ENCODE measurements at regions not wholly inside any gene's neighbourhood (a gene's known extent, or its start where the extent isn't known, plus 50 kb on each side); places are given as distances from the start of the nearest gene placed in this dataset.
"Not testable (repeated sequence)": the region's sequence is repeated elsewhere in the genome, so short reads cannot be mapped to it uniquely, and the experiment has no call there.

GRCh38 chr4:163077680-163078079 lies 89.0 kb downstream of the NAF1 start:
- DNase-seq = no peak

DNA sequence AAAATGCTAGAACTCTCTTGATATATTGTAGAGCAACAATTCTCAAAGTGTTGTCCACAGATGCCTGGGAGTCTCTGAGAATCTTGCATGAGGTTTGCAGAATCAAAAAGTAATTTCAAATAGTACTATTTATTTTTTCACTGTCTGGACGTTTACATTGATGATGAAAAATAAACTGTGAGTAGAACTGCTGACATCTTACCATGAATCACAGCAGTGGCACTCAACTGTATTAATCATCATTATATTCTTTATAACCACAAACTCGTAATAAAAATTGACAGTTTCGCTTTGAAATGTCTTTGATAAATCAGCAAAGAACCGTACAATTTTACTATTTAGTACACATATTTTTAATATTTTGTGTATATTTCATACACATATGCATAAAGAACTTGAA lies 94.5 kb downstream of the NAF1 start:
- DNase-seq = no peak

GRCh38 chr4:163071308-163071707 lies 95.4 kb downstream of the NAF1 start:
- no peak for DNase-seq

DNA sequence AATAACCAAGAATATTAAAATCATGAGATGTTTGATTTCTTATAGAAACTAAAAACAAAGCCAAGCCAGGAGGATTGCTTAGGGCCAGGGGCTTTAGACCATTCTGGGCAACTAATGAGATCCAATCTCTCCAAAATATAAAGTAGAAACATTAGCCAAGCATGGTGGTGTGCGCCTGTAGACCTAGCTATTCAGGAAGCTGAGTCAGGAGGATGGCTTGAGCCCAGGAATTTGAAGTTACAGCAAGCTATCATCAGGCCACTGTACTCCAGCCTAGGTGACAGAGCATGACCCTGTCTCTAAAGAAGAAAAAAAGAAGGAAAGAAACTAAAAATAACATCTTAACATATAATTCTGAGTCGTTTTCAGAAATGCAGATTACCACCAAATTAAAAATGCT lies 96.7 kb downstream of the NAF1 start:
- DNase-seq = no peak

DNA sequence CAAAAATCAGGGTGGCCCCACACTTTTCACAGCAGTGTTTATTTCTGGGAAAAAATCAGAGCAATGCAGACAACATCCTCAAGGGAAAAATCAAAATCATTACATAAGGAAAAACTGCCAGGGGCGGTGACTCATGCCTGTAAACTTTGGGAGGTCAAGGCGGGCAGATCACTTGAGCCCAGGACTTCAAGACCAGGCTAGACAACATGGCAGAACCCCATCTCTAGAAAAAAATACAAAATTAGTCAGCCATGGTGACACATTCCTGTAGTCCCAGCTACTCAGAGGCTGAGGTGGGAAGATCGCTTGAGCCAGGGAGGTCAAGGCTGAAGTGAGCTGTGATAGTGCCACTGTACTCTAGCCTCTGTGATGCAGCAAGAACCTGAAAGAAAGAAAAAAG lies 102.8 kb downstream of the NAF1 start:
- DNase-seq = no peak

- DNase-seq = peak in 2 of 4 experiments; percentile 0 to 1
These were observed 118.2 kb downstream of the NAF1 start for GRCh38 chr4:163048447-163048846.

- no peak for DNase-seq
These were observed 124.4 kb downstream of the NAF1 start for GRCh38 chr4:163042306-163042705.

GRCh38 chr4:163017135-163017534 lies 149.6 kb downstream of the NAF1 start:
- no peak for DNase-seq

DNA sequence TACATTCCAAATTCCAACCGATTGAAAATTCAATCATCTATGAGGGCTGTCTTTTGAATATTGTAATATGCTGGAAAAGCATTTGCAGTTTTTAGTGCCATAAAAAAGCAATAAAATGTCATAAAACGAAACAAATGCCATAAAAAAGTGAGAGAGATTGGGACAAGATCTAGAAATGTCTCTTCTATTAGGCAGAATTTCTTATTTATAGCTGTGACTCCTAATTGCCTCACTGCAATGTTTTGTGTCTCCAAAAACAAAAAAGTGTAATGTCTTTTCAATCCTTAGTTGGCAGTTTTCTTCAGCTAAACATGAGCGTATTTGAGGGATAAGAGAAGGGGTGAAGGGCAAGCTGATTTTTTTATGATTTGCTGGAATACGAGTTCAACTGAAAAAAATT lies 153.9 kb downstream of the NAF1 start:
- no peak for DNase-seq

DNA sequence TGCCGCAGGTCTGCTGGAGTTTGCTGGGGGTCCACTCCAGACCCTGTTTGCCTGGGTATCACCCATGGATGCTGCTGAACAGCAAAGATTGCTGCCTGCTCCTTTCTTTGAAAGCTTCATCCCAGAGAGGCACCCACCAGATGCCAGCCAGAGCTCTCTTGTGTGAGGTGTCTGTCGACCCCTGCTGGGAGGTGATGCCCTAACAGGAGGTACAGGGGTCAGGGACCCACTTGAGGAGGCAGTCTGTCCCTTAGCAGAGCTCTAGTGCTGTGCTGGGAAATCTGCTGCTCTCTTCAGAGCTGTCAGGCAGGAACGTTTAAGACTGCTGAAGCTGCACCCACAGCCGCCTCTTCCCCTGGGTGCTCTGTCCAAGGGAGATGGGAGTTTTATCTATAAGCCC lies 162.7 kb downstream of the NAF1 start:
- DNase-seq = no peak

DNA sequence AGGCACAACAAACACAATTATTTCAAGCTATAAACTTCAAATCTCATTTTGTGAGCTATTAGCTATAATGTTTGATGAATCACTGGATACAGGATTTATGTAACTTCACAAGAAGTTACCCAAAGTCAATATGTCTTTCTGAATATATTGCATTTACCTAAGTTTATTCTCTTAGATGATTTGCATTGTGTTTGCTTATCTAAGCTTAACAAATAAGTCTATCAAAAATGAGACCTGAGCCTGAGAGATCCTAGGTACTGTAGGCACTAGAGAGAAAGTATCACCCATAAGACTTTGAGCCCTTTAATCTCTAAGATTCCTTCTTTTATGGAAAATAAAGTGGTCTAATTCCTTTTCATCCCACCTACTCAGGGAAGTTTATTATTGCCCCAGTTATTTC lies 178.2 kb downstream of the NAF1 start:
- DNase-seq = no peak

DNA sequence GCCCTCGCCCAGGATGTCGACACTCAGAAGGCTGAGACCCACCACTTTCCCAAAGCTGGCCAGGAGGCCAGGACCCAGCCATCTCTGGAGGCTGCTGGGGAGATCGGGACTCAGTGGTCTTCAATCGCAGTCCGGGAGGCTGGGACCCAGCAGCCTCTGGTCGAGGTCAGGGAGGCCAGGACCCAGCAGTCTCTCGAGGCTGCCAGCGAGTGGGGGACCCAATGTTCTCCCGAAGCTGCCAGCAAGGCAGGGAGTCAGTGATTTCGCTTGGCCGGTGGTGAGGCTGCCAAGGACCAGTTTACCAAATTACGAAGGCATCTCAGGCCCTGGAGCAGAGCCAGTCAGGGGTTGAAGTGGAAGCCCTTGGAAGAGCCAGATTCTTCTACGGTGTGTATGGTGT lies 181.6 kb downstream of the NAF1 start:
- peak in 1 of 4 experiments; percentile 0 for DNase-seq

DNA sequence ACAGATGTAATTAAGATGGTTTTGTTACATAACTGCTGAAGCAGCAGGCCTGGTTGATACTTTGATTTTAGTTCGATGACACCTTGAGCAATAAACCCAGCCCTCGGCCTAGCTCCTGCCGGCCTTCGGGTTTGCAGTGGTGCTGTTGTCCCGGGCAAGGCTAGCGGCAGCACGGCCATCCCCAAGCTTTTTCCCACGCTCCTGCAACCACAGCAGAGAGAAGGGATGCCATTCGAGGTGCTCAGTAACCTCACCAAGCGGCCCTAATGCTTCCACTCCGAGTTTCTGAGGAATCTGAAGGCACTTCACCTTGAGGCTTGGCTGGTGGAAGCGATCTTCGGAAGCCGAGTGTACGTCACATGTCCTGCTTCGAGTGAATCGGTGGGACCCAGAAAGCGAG lies 182.1 kb downstream of the NAF1 start:
- DNase-seq = no peak

- no peak for DNase-seq
These were observed 184.9 kb downstream of the NAF1 start for GRCh38 chr4:162981823-162982222.

GRCh38 chr4:162978398-162978797 lies 188.3 kb downstream of the NAF1 start:
- DNase-seq = no peak

DNA sequence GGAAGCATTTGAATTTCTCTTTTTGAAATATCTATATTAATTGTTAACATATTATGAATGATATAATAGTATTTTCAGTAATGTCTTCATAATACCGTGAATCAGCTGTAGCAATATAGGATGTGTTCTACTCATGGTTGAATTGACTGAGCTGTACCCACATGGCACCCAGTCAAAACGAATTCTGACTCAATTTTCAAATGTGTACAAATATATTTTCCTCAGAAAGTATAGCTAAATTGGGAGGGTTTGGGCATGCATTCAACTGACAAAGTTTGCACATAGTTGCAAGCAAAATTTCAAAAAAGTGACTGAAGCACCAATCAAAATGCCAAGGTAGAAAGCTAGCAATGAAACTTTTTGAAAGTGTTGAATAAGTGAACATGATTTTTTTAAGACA lies 188.9 kb downstream of the NAF1 start:
- DNase-seq = no peak

DNA sequence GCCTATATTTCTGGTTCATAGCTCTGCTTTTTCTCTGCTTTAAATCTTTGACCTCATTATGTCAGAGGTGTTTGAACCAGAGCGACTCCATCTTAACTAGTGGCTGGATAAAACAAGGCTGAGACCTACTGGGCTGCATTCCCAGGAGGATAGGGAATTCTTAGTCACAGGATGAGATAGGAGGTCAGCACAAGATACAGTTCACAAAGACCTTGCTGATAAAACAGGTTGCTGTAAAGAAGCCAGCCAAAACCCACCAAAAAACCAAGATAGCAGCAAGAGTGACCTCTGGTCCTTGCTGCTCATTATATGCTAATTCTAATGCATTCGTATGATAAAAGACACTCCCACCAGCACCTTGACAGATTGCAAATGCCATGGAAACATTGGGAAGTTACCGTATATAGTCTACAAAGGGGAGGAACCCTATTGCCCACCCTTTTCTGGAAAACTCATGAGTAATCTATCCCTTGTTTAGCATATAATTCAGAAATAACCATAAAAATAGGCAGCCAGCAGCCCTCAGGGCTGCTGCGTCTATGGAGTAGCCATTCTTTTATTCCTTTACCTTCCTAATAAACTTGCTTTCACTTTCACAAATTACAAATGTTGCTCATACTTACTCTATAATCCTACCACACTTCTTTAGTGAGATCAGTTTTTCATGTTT lies 193.9 kb downstream of the NAF1 start:
- DNase-seq = no peak

DNA sequence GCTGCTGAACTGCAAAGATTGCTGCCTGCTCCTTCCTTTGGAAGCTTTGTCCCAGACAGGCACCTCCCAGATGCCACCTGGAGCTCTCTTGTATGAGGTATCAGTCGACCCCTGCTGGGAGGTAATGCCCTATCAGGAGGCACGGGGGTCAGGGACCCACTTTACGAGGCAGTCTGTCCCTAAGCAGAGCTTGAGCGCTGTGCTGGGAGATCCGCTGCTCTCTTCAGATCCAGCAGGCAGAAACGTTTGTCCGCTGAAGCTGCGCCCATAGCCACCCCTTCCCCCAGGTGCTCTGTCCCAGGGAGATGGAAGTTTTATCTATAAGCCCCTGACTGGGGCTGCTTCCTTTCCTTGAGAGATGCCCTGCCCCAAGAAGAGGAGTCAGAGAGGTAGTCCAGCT lies 197.5 kb downstream of the NAF1 start:
- no peak for DNase-seq

- not testable (repeated sequence) for DNase-seq
These were observed 200.7 kb downstream of the NAF1 start for GRCh38 chr4:162965978-162966377.

- DNase-seq = no peak
These were observed 207.6 kb downstream of the NAF1 start for GRCh38 chr4:162959046-162959445.

DNA sequence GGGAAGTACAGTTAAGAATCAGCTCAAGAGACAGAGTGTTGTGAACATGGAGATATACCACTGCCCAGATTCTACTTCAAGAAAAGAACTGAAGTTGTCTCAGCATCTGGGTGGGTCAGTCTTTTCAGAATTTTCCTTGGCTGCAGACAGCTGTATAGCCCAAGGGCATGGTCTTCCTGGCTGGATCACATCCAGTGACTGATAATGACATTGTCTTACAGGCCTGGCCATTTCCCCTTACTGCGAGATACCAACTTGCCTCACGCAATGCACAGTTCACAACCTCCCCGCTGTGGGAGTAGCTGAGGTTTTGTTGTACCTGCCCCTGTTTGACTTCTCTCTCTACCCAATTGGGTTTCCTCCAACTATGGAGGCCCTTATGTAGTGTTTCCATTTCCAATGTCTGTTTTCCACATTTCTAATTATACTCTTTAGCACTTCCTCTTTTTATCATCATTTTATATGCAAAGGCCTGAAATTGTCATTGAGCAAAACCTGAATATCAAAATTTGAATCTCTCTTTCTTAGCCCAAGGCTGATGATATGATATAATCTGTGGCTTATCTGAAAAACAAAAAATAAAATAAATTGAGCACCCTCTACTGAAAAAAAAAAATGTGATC lies 209.1 kb downstream of the NAF1 start:
- DNase-seq = no peak

- no peak for DNase-seq
These were observed 211.7 kb downstream of the NAF1 start for GRCh38 chr4:162954976-162955375.

DNA sequence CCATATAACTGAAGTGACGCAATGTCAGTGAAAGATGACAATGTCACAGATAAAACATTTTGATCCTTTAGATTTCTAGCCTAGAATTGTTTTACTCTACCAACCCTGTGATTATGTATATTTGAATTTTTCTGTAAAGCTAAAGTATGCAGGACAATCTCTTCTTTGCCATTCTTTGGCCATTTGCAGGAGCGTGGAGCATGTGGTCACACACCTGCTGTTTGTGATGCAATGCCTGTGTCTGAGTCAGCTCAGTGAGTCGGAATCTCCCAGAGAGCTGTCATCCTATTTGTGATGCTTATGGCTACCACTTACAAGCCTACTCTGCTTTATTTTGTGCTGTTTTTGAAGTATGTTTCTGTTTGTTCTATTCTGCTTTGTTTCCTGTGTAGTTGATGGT lies 214.5 kb downstream of the NAF1 start:
- DNase-seq = no peak

DNA sequence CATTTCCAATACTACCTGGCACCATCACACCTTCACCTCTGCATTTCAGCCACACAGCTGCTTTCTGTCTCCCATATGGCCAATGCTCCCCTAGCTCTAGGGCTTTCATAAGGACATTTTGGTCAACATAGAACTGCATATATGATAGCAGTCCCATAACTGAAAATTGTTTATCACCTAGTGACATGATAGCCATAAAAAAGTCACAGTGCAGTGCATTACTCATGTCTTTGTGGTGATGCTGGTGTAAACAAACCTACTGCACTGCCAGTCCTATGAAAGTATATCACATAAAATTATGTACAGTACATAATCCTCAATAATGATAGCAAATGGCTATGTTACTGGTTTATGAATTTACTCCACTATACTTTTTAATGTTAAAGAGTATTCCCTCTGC lies 221.0 kb downstream of the NAF1 start:
- no peak for DNase-seq

DNA sequence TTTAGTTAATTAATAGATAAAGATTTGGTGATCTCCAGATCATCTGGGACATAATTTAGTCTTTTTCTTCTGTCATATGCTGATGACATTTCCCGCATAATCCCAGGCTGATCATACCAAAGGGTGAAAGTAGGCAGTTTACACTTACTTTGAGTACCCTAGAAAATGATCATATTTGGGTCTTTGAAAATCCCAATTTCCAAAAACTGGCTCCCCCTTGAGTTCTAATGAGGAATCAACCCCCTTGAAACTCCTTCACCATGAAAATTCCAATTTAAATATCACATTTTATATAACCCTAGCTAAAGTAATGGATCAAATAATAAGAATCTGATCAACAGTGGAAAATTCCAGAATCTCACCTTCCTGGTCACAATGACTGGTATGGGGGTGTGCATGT lies 223.4 kb downstream of the NAF1 start:
- DNase-seq = no peak
